ENCODE measurements at regions not wholly inside any gene's neighbourhood (a gene's known extent, or its start where the extent isn't known, plus 50 kb on each side); places are given as distances from the start of the nearest gene placed in this dataset.

DNA sequence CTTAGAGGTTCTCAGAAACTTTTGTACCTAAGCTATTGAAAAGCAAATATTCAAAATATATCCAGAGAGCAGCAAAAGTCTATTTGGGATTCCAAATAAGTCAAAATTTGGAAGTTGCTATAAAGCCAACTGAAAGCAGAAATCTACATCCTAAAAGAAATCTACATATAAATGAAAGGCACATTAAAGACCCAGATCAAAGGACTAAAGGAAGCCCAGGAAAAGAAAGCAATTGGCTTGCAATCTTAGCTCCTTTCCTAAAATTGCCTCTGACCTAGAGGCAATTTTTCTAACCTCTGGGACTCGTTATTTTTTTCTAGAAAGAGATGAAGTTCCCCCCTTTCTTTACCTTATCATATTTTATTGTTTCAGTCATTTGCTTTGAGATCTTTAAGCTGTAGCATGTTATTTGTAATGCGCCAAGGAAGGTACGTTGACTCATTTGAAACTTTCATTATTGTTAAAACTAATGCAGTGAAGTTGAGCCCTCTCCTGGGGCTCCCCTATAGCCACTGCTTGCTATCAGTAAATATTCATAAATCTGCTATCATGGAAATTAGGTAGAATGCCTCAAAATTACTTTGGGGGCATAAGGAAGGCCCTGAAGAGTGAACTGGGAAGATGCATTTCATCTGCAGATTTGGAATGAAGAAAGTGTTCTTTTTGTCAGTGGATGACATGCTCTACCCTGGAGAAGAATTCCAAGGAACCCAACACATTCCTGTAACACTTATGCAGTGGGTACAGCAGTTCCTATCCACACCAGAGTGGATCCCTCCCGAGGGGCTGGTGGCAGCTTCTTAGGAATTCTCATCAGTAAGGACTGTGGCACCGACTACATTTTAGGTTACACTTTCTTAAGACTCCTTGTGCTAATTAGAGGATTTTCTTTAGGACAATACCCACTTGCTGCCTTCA lies 177.8 kb upstream of the IGFBP7 start:
- no peak overlapping the region for H3K4me2 ChIP-seq (ENCODE audit: low read length)

DNA sequence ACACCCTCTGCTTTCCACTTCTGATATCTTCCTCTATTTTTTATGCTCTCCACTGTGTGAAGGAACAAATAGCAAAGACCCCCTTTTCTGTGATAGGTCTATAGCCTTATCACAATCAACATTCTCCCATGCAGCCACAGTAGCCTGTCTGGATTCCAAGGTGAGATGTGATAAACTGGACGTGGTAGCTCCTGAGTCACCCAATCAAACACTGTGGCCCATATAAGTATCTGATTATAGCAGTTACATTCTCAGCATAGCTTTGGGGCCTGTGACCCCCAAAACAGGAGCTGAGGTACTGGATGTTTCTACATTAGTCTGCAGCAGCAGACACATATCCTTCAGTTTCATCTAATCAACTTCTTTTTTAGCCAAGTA lies 172.7 kb upstream of the IGFBP7 start:
- H3K27me3 ChIP-seq (ENCODE audit: insufficient read depth, low read length): no peaks in the 10 kb centered on the region
- no peaks in the 10 kb centered on the region for H3K9me2 ChIP-seq (ENCODE audit: low read depth, low read length)
- TF ChIP-seq EZH2 (IDR thresholded peaks at IDR 0.05; ENCODE audit: borderline replicate concordance, low read length): no peak
- no peak for TF ChIP-seq CTCF (IDR thresholded peaks at IDR 0.05; ENCODE audit: low read length)
- no peak overlapping the region for H3K4me2 ChIP-seq (ENCODE audit: low read length)
- H2AFZ ChIP-seq (ENCODE audit: low read length): no peak overlapping the region
- H3F3A ChIP-seq (ENCODE audit: insufficient read depth, low read length): no peaks in the 10 kb centered on the region
- no peak overlapping the region for H3K27ac ChIP-seq (ENCODE audit: low read depth, low read length, poor library complexity, severe bottlenecking)
- H3K4me1 ChIP-seq (ENCODE audit: insufficient read depth, low read length, severe bottlenecking): no peaks in the 10 kb centered on the region
- H3K9me3 ChIP-seq (ENCODE audit: low read length): no peaks in the 10 kb centered on the region
- H3K9ac ChIP-seq (ENCODE audit: low read length): no peak overlapping the region
- H3K36me3 ChIP-seq (ENCODE audit: insufficient read depth, low read length): no peaks in the 10 kb centered on the region
- no peaks in the 10 kb centered on the region for H4K20me1 ChIP-seq (ENCODE audit: insufficient read depth, low read length)
- no peaks in the 10 kb centered on the region for H3K79me2 ChIP-seq (ENCODE audit: insufficient read depth, low read length)
- H3K4me3 ChIP-seq (ENCODE audit: low read depth, low read length, poor library complexity, severe bottlenecking): no peak overlapping the region

More for the DNA sequence above, 177.8 kb upstream of the IGFBP7 start:
- H4K20me1 ChIP-seq (ENCODE audit: insufficient read depth, low read length): no peaks in the 10 kb centered on the region
- H3K27me3 ChIP-seq (ENCODE audit: insufficient read depth, low read length): no peaks in the 10 kb centered on the region
- no peaks in the 10 kb centered on the region for H3K9me2 ChIP-seq (ENCODE audit: low read depth, low read length)
- no peak overlapping the region for H3K4me3 ChIP-seq (ENCODE audit: low read depth, low read length, poor library complexity, severe bottlenecking)
- H3F3A ChIP-seq (ENCODE audit: insufficient read depth, low read length): no peaks in the 10 kb centered on the region
- H3K4me1 ChIP-seq (ENCODE audit: insufficient read depth, low read length, severe bottlenecking): no peaks in the 10 kb centered on the region
- no peak for TF ChIP-seq EZH2 (IDR thresholded peaks at IDR 0.05; ENCODE audit: borderline replicate concordance, low read length)
- TF ChIP-seq CTCF (IDR thresholded peaks at IDR 0.05; ENCODE audit: low read length): no peak
- H3K9me3 ChIP-seq (ENCODE audit: low read length): no peaks in the 10 kb centered on the region
- H3K9ac ChIP-seq (ENCODE audit: low read length): no peak overlapping the region
- no peaks in the 10 kb centered on the region for H3K79me2 ChIP-seq (ENCODE audit: insufficient read depth, low read length)
- H2AFZ ChIP-seq (ENCODE audit: low read length): no peak overlapping the region
- H3K27ac ChIP-seq (ENCODE audit: low read depth, low read length, poor library complexity, severe bottlenecking): no peak overlapping the region
- no peaks in the 10 kb centered on the region for H3K36me3 ChIP-seq (ENCODE audit: insufficient read depth, low read length)

- no peaks in the 10 kb centered on the region for H3K79me2 ChIP-seq (ENCODE audit: insufficient read depth, low read length)
- no peaks in the 10 kb centered on the region for H3K4me1 ChIP-seq (ENCODE audit: insufficient read depth, low read length, severe bottlenecking)
- TF ChIP-seq CTCF (IDR thresholded peaks at IDR 0.05; ENCODE audit: low read length): no peak
- TF ChIP-seq EZH2 (IDR thresholded peaks at IDR 0.05; ENCODE audit: borderline replicate concordance, low read length): no peak
- no peak overlapping the region for H2AFZ ChIP-seq (ENCODE audit: low read length)
- H3K9me2 ChIP-seq (ENCODE audit: low read depth, low read length): no peaks in the 10 kb centered on the region
- no peak overlapping the region for H3K9ac ChIP-seq (ENCODE audit: low read length)
- no peaks in the 10 kb centered on the region for H3K9me3 ChIP-seq (ENCODE audit: low read length)
- no peaks in the 10 kb centered on the region for H3F3A ChIP-seq (ENCODE audit: insufficient read depth, low read length)
- no peaks in the 10 kb centered on the region for H4K20me1 ChIP-seq (ENCODE audit: insufficient read depth, low read length)
- no peaks in the 10 kb centered on the region for H3K27me3 ChIP-seq (ENCODE audit: insufficient read depth, low read length)
- H3K27ac ChIP-seq (ENCODE audit: low read depth, low read length, poor library complexity, severe bottlenecking): no peak overlapping the region
- no peak overlapping the region for H3K4me3 ChIP-seq (ENCODE audit: low read depth, low read length, poor library complexity, severe bottlenecking)
- H3K4me2 ChIP-seq (ENCODE audit: low read length): no peak overlapping the region
- no peaks in the 10 kb centered on the region for H3K36me3 ChIP-seq (ENCODE audit: insufficient read depth, low read length)
These were observed 170.3 kb upstream of the IGFBP7 start for GRCh38 chr4:57280481-57280880.

Measured in OCI-LY1 (cell line).